ENCODE measurements at regions not wholly inside any gene's neighbourhood (a gene's known extent, or its start where the extent isn't known, plus 50 kb on each side); places are given as distances from the start of the nearest gene placed in this dataset.

- Mint-ChIP-seq H3K27me3 (ENCODE audit: low read depth) (peaks cover 14% of the 10 kb centered on the region), H3K4me1 (ENCODE audit: low read depth) (no peaks in the 10 kb centered on the region), H3K4me3 (no peak overlapping the region), H3K9me3 (ENCODE audit: insufficient read depth) (no peaks in the 10 kb centered on the region), H3K36me3 (ENCODE audit: low read depth) (no peaks in the 10 kb centered on the region), H3K27ac (no peak overlapping the region)
- CTCF ChIA-PET = no interaction called here
- ATAC-seq (no peak), DNase-seq (no peak)
- POLR2A ChIA-PET = no interaction called here
Observed at GRCh38 chr6:159445351-159445750, 247.7 kb downstream of the SOD2 start.

- DNase-seq = no peak
- Mint-ChIP-seq H3K27ac (no peak overlapping the region), H3K4me1 (ENCODE audit: low read depth) (no peaks in the 10 kb centered on the region), H3K4me3 (no peak overlapping the region), H3K27me3 (ENCODE audit: low read depth) (peaks cover 14% of the 10 kb centered on the region), H3K9me3 (ENCODE audit: insufficient read depth) (no peaks in the 10 kb centered on the region), H3K36me3 (ENCODE audit: low read depth) (no peaks in the 10 kb centered on the region)
- POLR2A ChIA-PET = no interaction called here
- ATAC-seq = no peak
- CTCF ChIA-PET = no interaction called here
Observed at GRCh38 chr6:159444056-159444760, 248.8 kb downstream of the SOD2 start.

GRCh38 chr6:159443417-159443920, 249.6 kb downstream of the SOD2 start:
- ChIA-PET CTCF (no interaction called here), POLR2A (no interaction called here)
- H3K9me3 Mint-ChIP-seq (ENCODE audit: insufficient read depth) = no peaks in the 10 kb centered on the region
- H3K4me3 Mint-ChIP-seq = no peak overlapping the region
- H3K27ac Mint-ChIP-seq = no peak overlapping the region
- peaks cover 14% of the 10 kb centered on the region for H3K27me3 Mint-ChIP-seq (ENCODE audit: low read depth)
- H3K36me3 Mint-ChIP-seq (ENCODE audit: low read depth) = no peaks in the 10 kb centered on the region
- no peaks in the 10 kb centered on the region for H3K4me1 Mint-ChIP-seq (ENCODE audit: low read depth)
- DNase-seq (no peak), ATAC-seq (no peak)

- POLR2A ChIA-PET = no interaction called here
- ATAC-seq (no peak), DNase-seq (no peak)
- Mint-ChIP-seq H3K9me3 (ENCODE audit: insufficient read depth) (no peaks in the 10 kb centered on the region), H3K4me3 (no peak overlapping the region), H3K27me3 (ENCODE audit: low read depth) (peaks cover 4% of the 10 kb centered on the region), H3K27ac (no peak overlapping the region), H3K4me1 (ENCODE audit: low read depth) (no peaks in the 10 kb centered on the region), H3K36me3 (ENCODE audit: low read depth) (no peaks in the 10 kb centered on the region)
- CTCF ChIA-PET = no interaction called here
Observed at GRCh38 chr6:159441704-159441981, 251.4 kb downstream of the SOD2 start.

GRCh38 chr6:159440911-159441703, 251.9 kb downstream of the SOD2 start:
- H3K36me3 Mint-ChIP-seq (ENCODE audit: low read depth) = no peaks in the 10 kb centered on the region
- no peaks in the 10 kb centered on the region for H3K9me3 Mint-ChIP-seq (ENCODE audit: insufficient read depth)
- H3K27me3 Mint-ChIP-seq (ENCODE audit: low read depth) = peaks cover 4% of the 10 kb centered on the region
- CTCF ChIA-PET = no interaction called here
- no peak overlapping the region for H3K4me3 Mint-ChIP-seq
- POLR2A ChIA-PET = no interaction called here
- DNase-seq (no peak), ATAC-seq (no peak)
- H3K27ac Mint-ChIP-seq = no peak overlapping the region
- H3K4me1 Mint-ChIP-seq (ENCODE audit: low read depth) = no peaks in the 10 kb centered on the region

- no peak overlapping the region for H3K4me3 Mint-ChIP-seq
- H3K4me1 Mint-ChIP-seq (ENCODE audit: low read depth) = no peaks in the 10 kb centered on the region
- POLR2A ChIA-PET = no interaction called here
- H3K36me3 Mint-ChIP-seq (ENCODE audit: low read depth) = no peaks in the 10 kb centered on the region
- CTCF ChIA-PET = no interaction called here
- DNase-seq = no peak
- no peak for ATAC-seq
- no peak overlapping the region for H3K27ac Mint-ChIP-seq
- peaks cover 4% of the 10 kb centered on the region for H3K27me3 Mint-ChIP-seq (ENCODE audit: low read depth)
- H3K9me3 Mint-ChIP-seq (ENCODE audit: insufficient read depth) = no peaks in the 10 kb centered on the region
Observed at GRCh38 chr6:159440349-159440748, 252.7 kb downstream of the SOD2 start.

- POLR2A ChIA-PET = no interaction called here
- no peak for DNase-seq
- ATAC-seq = no peak
- Mint-ChIP-seq H3K36me3 (ENCODE audit: low read depth) (no peaks in the 10 kb centered on the region), H3K27ac (no peak overlapping the region), H3K27me3 (ENCODE audit: low read depth) (peaks cover 4% of the 10 kb centered on the region), H3K9me3 (ENCODE audit: insufficient read depth) (no peaks in the 10 kb centered on the region), H3K4me3 (no peak overlapping the region), H3K4me1 (ENCODE audit: low read depth) (no peaks in the 10 kb centered on the region)
- CTCF ChIA-PET = no interaction called here
Observed at GRCh38 chr6:159439651-159440050, 253.4 kb downstream of the SOD2 start.

GRCh38 chr6:159438106-159438505, 254.9 kb downstream of the SOD2 start:
- peaks cover 2% of the 10 kb centered on the region for H3K27me3 Mint-ChIP-seq (ENCODE audit: low read depth)
- H3K4me3 Mint-ChIP-seq = no peak overlapping the region
- no peaks in the 10 kb centered on the region for H3K9me3 Mint-ChIP-seq (ENCODE audit: insufficient read depth)
- no peaks in the 10 kb centered on the region for H3K36me3 Mint-ChIP-seq (ENCODE audit: low read depth)
- ChIA-PET CTCF (no interaction called here), POLR2A (no interaction called here)
- no peak for DNase-seq
- no peak overlapping the region for H3K27ac Mint-ChIP-seq
- no peak for ATAC-seq
- no peaks in the 10 kb centered on the region for H3K4me1 Mint-ChIP-seq (ENCODE audit: low read depth)

GRCh38 chr6:159436581-159436980, 256.5 kb downstream of the SOD2 start:
- H3K36me3 Mint-ChIP-seq (ENCODE audit: low read depth) = no peaks in the 10 kb centered on the region
- H3K9me3 Mint-ChIP-seq (ENCODE audit: insufficient read depth) = no peaks in the 10 kb centered on the region
- ChIA-PET CTCF (no interaction called here), POLR2A (no interaction called here)
- no peaks in the 10 kb centered on the region for H3K27me3 Mint-ChIP-seq (ENCODE audit: low read depth)
- DNase-seq (no peak), ATAC-seq (no peak)
- H3K27ac Mint-ChIP-seq = no peak overlapping the region
- H3K4me3 Mint-ChIP-seq = no peak overlapping the region
- no peaks in the 10 kb centered on the region for H3K4me1 Mint-ChIP-seq (ENCODE audit: low read depth)

GRCh38 chr6:159435701-159436100, 257.3 kb downstream of the SOD2 start:
- no peaks in the 10 kb centered on the region for H3K36me3 Mint-ChIP-seq (ENCODE audit: low read depth)
- CTCF ChIA-PET = no interaction called here
- ATAC-seq (no peak), DNase-seq (no peak)
- POLR2A ChIA-PET = no interaction called here
- no peaks in the 10 kb centered on the region for H3K27me3 Mint-ChIP-seq (ENCODE audit: low read depth)
- H3K4me3 Mint-ChIP-seq = no peak overlapping the region
- no peaks in the 10 kb centered on the region for H3K9me3 Mint-ChIP-seq (ENCODE audit: insufficient read depth)
- no peak overlapping the region for H3K27ac Mint-ChIP-seq
- no peaks in the 10 kb centered on the region for H3K4me1 Mint-ChIP-seq (ENCODE audit: low read depth)

- no peaks in the 10 kb centered on the region for H3K4me1 Mint-ChIP-seq (ENCODE audit: low read depth)
Observed at GRCh38 chr6:159434410-159434809, 258.6 kb downstream of the SOD2 start.

GRCh38 chr6:159433550-159433949, 259.5 kb downstream of the SOD2 start:
- ATAC-seq (no peak), DNase-seq (no peak)
- ChIA-PET CTCF (no interaction called here), POLR2A (no interaction called here)
- H3K9me3 Mint-ChIP-seq (ENCODE audit: insufficient read depth) = no peaks in the 10 kb centered on the region
- H3K27ac Mint-ChIP-seq = no peak overlapping the region
- peaks cover 4% of the 10 kb centered on the region for H3K27me3 Mint-ChIP-seq (ENCODE audit: low read depth)
- no peaks in the 10 kb centered on the region for H3K36me3 Mint-ChIP-seq (ENCODE audit: low read depth)
- no peaks in the 10 kb centered on the region for H3K4me1 Mint-ChIP-seq (ENCODE audit: low read depth)
- no peak overlapping the region for H3K4me3 Mint-ChIP-seq

More at GRCh38 chr6:159434410-159434809, 258.6 kb downstream of the SOD2 start:
- ATAC-seq (no peak), DNase-seq (no peak)
- ChIA-PET CTCF (no interaction called here), POLR2A (no interaction called here)
- H3K27me3 Mint-ChIP-seq (ENCODE audit: low read depth) = peaks cover 4% of the 10 kb centered on the region
- no peak overlapping the region for H3K4me3 Mint-ChIP-seq
- H3K9me3 Mint-ChIP-seq (ENCODE audit: insufficient read depth) = no peaks in the 10 kb centered on the region
- H3K27ac Mint-ChIP-seq = no peak overlapping the region
- no peaks in the 10 kb centered on the region for H3K36me3 Mint-ChIP-seq (ENCODE audit: low read depth)

GRCh38 chr6:159431750-159432149, 261.3 kb downstream of the SOD2 start:
- ATAC-seq (no peak), DNase-seq (no peak)
- Mint-ChIP-seq H3K9me3 (ENCODE audit: insufficient read depth) (no peaks in the 10 kb centered on the region), H3K27me3 (ENCODE audit: low read depth) (peaks cover 4% of the 10 kb centered on the region), H3K4me3 (no peak overlapping the region), H3K27ac (no peak overlapping the region), H3K4me1 (ENCODE audit: low read depth) (no peaks in the 10 kb centered on the region), H3K36me3 (ENCODE audit: low read depth) (no peaks in the 10 kb centered on the region)
- CTCF ChIA-PET = no interaction called here
- POLR2A ChIA-PET = no interaction called here

Data from activated CD8-positive, alpha-beta T cell treated with anti-CD3 and anti-CD28 coated beads, Interleukin-2, amount 10 ng/mL, durations not matched to agents 7 days and 5 days (primary cell).